Caco-2 (cell line): ENCODE measurements at regions not wholly inside any gene's neighbourhood (a gene's known extent, or its start where the extent isn't known, plus 50 kb on each side); places are given as distances from the start of the nearest gene placed in this dataset.

Experiments used
- BruUV-seq: library from RNA; stranded (reverse); fragments of 400-500 nt; replicated peaks from 2 replicates; lab custom pipeline; 2021; lab: Mats Ljungman, UMichigan
- CTCF ChIA-PET: fragments of 300-600 bp; sonication (Branson Sonifier 250); formaldehyde crosslinking; loops from one replicate; lab custom pipeline; 2022; ENCODE audit warnings: antibody characterized with exemption; lab: Charles Lee
- POLR2A ChIA-PET: fragments of 300-600 bp; sonication (Branson Sonifier 250); formaldehyde crosslinking; loops from one replicate; lab custom pipeline; 2022; ENCODE audit warnings: antibody characterized with exemption; lab: Charles Lee
- DNase-seq, 2 experiments: peaks; one replicate each; pipeline versions ENCODE4 v3.0.0 to v3.0.0-alpha.2; 2020 to 2022
- H3K27me3 ChIP-seq: replicated peaks from 2 replicates; pipeline ENCODE4 v1.6.0; 2011; ENCODE audit warnings: low read length; ENCODE audit not compliant: control insufficient read depth, insufficient read depth
- H3K36me3 ChIP-seq: 2 replicates; pipeline ENCODE4 v1.5.1; 2011; ENCODE audit warnings: low read length; ENCODE audit not compliant: control insufficient read depth, insufficient read depth
- H3K4me1 ChIP-seq: fragments of 250-450 bp; sonication (Bioruptor Pico); 2 replicates; pipeline ENCODE4 v1.5.1; 2020; ENCODE audit warnings: mild to moderate bottlenecking
- H3K4me3 ChIP-seq: 2 replicates; pipeline ENCODE4 v1.5.1; 2011; ENCODE audit warnings: low read depth, mild to moderate bottlenecking, control low read depth, low read length
- H3K9me3 ChIP-seq: fragments of 250-450 bp; sonication (Bioruptor Pico); 2 replicates; pipeline ENCODE4 v1.5.1; 2020; ENCODE audit warnings: mild to moderate bottlenecking, moderate library complexity
- H3K27ac Mint-ChIP-seq: one replicate; pipeline ENCODE4 v1.8.0; 2022; ENCODE audit warnings: mixed read lengths; ENCODE audit not compliant: unreplicated experiment
- H3K27me3 Mint-ChIP-seq: one replicate; pipeline ENCODE4 v1.8.0; 2022; ENCODE audit warnings: mixed read lengths; ENCODE audit not compliant: insufficient read depth, unreplicated experiment
- H3K36me3 Mint-ChIP-seq: one replicate; pipeline ENCODE4 v1.8.0; 2022; ENCODE audit warnings: mild to moderate bottlenecking, mixed read lengths; ENCODE audit not compliant: insufficient read depth, unreplicated experiment
- H3K4me1 Mint-ChIP-seq: one replicate; pipeline ENCODE4 v1.8.0; 2022; ENCODE audit warnings: low read depth, mixed read lengths; ENCODE audit not compliant: unreplicated experiment
- H3K4me3 Mint-ChIP-seq: one replicate; pipeline ENCODE4 v1.8.0; 2022; ENCODE audit warnings: mild to moderate bottlenecking, moderate library complexity, mixed read lengths; ENCODE audit not compliant: unreplicated experiment
- H3K9me3 Mint-ChIP-seq: one replicate; pipeline ENCODE4 v1.8.0; 2022; ENCODE audit warnings: mixed read lengths; ENCODE audit not compliant: unreplicated experiment
- intact Hi-C: fragments of 100-400 bp; cut with micrococcal nuclease; formaldehyde crosslinking; loops from one replicate; pipeline ENCODE4 v1.10.0; 2022; ENCODE audit not compliant: unreplicated experiment
- TF ChIP-seq, protein P1 (sequence below), 2 experiments: fragments of 200-600 bp in 1 of 2; IDR thresholded peaks; 1 replicate in 1 of 2; 2 replicates in 1 of 2; pipeline versions ENCODE4 v1.5.1 to v1.8.0; 2011 to 2022; ENCODE audit warnings: antibody characterized with exemption in 1 of 2, control low read depth in 1 of 2, inconsistent platforms in 1 of 2, low read depth in 1 of 2, low read length in 1 of 2, mild to moderate bottlenecking in 1 of 2, moderate library complexity in 1 of 2; ENCODE audit not compliant: insufficient read depth in 1 of 2, severe bottlenecking in 1 of 2, unreplicated experiment in 1 of 2

DNA sequence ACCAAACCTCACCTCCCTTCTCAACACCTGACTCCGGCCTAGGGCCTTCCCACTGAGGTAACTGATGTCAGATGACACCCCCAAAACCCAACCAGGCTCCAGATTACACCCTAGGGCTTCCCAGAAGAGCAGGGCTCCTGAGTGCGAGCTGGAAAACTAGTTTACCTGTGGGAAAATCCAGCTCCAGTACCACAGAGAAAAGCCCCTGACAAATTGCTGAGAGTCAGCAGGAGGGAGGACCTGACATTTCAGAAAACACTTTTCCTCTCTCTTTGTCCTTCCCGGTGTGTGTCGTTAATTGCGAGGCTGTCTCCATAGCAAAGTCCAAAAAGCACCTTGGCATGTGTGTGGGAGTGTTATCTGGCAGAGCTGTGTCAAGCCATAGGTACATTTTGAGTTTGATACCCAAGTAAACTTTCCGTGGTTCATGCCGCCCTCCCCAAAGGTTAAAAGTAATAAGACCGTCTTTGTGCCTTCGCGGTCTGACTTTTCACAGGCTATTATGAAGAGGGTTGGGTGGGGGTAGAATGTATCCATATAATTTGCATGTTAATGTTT is 79.8 kb upstream of the FNDC3B start:
- no TSS peak for BruUV-seq
- no peaks in the 10 kb centered on the region for H3K9me3 Mint-ChIP-seq

DNA sequence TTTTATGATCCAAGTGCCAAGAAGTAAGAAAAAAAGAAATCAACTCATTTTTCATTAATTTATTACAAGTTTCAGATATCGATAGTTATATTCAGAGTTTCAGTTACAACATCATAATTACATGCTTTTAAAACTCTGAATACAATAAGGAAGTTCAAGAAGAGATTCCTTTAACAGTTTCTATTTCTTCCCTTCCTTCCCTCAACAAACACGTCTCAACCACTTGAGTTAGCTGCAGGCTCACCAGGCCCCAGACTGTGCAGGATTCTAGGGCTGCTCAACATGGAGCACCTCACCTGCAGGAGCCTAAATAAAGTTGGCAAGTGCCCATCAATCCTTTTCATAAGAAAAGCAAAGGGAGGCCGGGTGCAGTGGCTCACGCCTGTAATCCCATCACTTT is 79.2 kb upstream of the FNDC3B start:
- ChIA-PET POLR2A (no interaction called here), CTCF (no interaction called here)
- Histone ChIP-seq H3K4me3 (no peak overlapping the region), H3K9me3 (no peaks in the 10 kb centered on the region), H3K27me3 (no peaks in the 10 kb centered on the region), H3K36me3 (no peaks in the 10 kb centered on the region), H3K4me1 (0 out of 2 replicates have a peak, but pooled peaks cover 4% of the 10 kb centered on the region)
- Mint-ChIP-seq H3K36me3 (no peaks in the 10 kb centered on the region), H3K27ac (no peak overlapping the region), H3K9me3 (peaks cover 4% of the 10 kb centered on the region), H3K4me1 (peaks cover 3% of the 10 kb centered on the region), H3K27me3 (no peaks in the 10 kb centered on the region), H3K4me3 (no peak overlapping the region)
- BruUV-seq = no TSS peak
- intact Hi-C loops = no loop called here
- TF ChIP-seq, protein P1, sequence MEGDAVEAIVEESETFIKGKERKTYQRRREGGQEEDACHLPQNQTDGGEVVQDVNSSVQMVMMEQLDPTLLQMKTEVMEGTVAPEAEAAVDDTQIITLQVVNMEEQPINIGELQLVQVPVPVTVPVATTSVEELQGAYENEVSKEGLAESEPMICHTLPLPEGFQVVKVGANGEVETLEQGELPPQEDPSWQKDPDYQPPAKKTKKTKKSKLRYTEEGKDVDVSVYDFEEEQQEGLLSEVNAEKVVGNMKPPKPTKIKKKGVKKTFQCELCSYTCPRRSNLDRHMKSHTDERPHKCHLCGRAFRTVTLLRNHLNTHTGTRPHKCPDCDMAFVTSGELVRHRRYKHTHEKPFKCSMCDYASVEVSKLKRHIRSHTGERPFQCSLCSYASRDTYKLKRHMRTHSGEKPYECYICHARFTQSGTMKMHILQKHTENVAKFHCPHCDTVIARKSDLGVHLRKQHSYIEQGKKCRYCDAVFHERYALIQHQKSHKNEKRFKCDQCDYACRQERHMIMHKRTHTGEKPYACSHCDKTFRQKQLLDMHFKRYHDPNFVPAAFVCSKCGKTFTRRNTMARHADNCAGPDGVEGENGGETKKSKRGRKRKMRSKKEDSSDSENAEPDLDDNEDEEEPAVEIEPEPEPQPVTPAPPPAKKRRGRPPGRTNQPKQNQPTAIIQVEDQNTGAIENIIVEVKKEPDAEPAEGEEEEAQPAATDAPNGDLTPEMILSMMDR (IDR thresholded peaks at IDR 0.05; ENCODE audit: insufficient read depth in 1 of 2, low read depth in 1 of 2, low read length in 1 of 2, severe bottlenecking in 1 of 2, unreplicated experiment in 1 of 2) = no peak
- no peak for DNase-seq

More for the DNA sequence above, 79.8 kb upstream of the FNDC3B start:
- Histone ChIP-seq H3K9me3 (no peaks in the 10 kb centered on the region), H3K4me1 (0 out of 2 replicates have a peak, but pooled peaks cover 4% of the 10 kb centered on the region), H3K36me3 (no peaks in the 10 kb centered on the region), H3K4me3 (no peak overlapping the region), H3K27me3 (no peaks in the 10 kb centered on the region)
- Mint-ChIP-seq H3K27ac (no peak overlapping the region), H3K4me3 (no peak overlapping the region), H3K27me3 (no peaks in the 10 kb centered on the region), H3K4me1 (no peaks in the 10 kb centered on the region), H3K36me3 (no peaks in the 10 kb centered on the region)
- ChIA-PET CTCF (no interaction called here), POLR2A (no interaction called here)
- intact Hi-C loops = no loop called here
- DNase-seq = no peak
- TF ChIP-seq, protein P1 (IDR thresholded peaks at IDR 0.05; ENCODE audit: insufficient read depth in 1 of 2, low read depth in 1 of 2, low read length in 1 of 2, severe bottlenecking in 1 of 2, unreplicated experiment in 1 of 2) = no peak

DNA sequence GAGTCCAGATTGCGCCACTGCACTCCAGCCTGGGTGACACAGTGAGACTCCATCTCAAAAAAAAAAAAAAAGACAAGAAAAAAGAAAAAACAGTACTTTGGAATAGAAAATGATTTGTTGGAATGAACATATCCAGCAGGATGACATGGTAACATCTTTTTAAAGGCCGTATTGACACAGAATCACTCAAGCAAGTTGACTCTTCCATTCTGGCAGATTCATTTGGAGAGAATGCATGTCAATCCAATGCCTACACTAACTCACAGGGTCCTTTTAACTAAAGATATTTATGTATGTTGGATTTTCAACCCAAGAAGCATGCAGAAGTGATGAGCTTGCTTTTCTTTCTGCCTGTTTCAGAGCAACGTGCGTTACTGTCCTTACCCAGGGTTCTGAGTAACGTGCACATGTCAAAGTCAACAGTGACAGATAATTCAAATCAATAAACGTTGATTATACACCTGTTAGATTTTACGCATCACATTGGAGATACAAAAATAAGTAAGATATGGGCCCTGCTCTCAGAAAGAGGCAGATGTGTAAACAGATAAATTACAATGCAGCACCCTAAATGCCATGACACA is 77.1 kb upstream of the FNDC3B start:
- TF ChIP-seq, protein P1 (IDR thresholded peaks at IDR 0.05; ENCODE audit: insufficient read depth in 1 of 2, low read depth in 1 of 2, low read length in 1 of 2, severe bottlenecking in 1 of 2, unreplicated experiment in 1 of 2) = no peak
- Mint-ChIP-seq H3K4me3 (no peak overlapping the region), H3K27ac (no peak overlapping the region), H3K4me1 (peaks cover 15% of the 10 kb centered on the region), H3K9me3 (peaks cover 9% of the 10 kb centered on the region), H3K36me3 (no peaks in the 10 kb centered on the region), H3K27me3 (no peaks in the 10 kb centered on the region)
- Histone ChIP-seq H3K36me3 (no peaks in the 10 kb centered on the region), H3K4me1 (peaks cover 8% of the 10 kb centered on the region; the same call in 1 of the 2 replicates), H3K9me3 (no peaks in the 10 kb centered on the region), H3K4me3 (no peak overlapping the region), H3K27me3 (no peaks in the 10 kb centered on the region)
- intact Hi-C loops = no loop called here
- no TSS peak for BruUV-seq
- no peak for DNase-seq
- ChIA-PET POLR2A (no interaction called here), CTCF (no interaction called here)
